ENCODE measurements at regions not wholly inside any gene's neighbourhood (a gene's known extent, or its start where the extent isn't known, plus 50 kb on each side); places are given as distances from the start of the nearest gene placed in this dataset.

DNA sequence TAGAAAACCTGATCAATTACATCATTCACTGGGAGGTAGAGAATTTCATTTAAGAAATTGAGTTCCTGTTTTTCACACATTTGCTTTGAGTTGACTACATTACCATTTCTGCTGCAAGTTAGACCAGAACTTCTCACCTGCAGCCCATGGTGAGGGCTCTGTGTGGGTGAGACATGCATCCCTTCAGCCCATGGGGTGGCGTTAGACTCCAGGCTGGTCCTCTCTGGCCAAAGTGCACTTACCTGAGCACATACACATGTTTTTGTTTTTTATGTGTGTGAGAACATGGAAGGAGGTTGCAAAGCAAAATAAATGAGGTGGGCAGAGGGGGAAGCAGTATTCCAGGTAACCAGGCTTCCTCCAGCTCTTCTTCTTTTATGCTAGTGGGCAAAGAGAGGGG is 470.2 kb downstream of the PMP22 start:
- no peak overlapping the region for H3K4me3 Mint-ChIP-seq
- H3K27me3 Mint-ChIP-seq (ENCODE audit: low read depth) = no peaks in the 10 kb centered on the region
- ChIA-PET CTCF (interaction anchor here (0.6 kb wide), 1 partner anchor 386 kb away, joined by 6 read pairs; no protein-coding TSS in a partner anchor), POLR2A (no interaction called here)
- H3K36me3 Mint-ChIP-seq = no peaks in the 10 kb centered on the region
- no peak overlapping the region for H3K27ac Mint-ChIP-seq
- H3K9me3 Mint-ChIP-seq = peaks cover 7% of the 10 kb centered on the region
- TF ChIP-seq GRHL2 (CRISPR knock-in tag; IDR thresholded peaks at IDR 0.05; ENCODE audit: insufficient replicate concordance, severe bottlenecking) = no peak
- no peak for TF ChIP-seq SMAD3 (CRISPR knock-in tag; IDR thresholded peaks at IDR 0.05; ENCODE audit: borderline replicate concordance)
- TF ChIP-seq NFE2L1 (CRISPR knock-in tag; IDR thresholded peaks at IDR 0.05) = no peak
- H3K4me1 Mint-ChIP-seq = peaks cover 22% of the 10 kb centered on the region
- ATAC-seq = no peak
- no peak for DNase-seq (ENCODE audit: low spot score)

DNA sequence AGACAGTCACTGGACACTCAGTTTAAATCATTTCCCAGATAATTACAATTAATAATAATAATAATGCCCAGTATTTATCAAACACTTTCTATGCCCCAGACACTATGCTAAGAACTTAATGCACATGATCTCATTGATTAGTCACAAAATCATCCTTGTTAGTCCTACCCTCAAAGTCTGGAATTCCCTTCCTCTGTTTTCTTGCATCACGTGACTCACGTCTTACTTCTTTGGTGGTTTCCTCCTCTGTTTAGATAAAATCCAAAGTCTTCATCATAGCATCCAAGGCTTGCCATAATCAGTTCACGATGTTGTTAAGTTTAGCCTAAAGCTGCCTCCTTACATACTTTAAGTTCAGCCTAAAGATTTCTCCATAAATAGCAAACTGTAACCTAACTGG is 471.9 kb downstream of the PMP22 start:
- Mint-ChIP-seq H3K4me1 (peaks cover 22% of the 10 kb centered on the region), H3K27ac (no peak overlapping the region), H3K36me3 (no peaks in the 10 kb centered on the region), H3K4me3 (no peak overlapping the region), H3K9me3 (no peaks in the 10 kb centered on the region), H3K27me3 (ENCODE audit: low read depth) (no peaks in the 10 kb centered on the region)
- no peak for ATAC-seq
- POLR2A ChIA-PET = no interaction called here
- CTCF ChIA-PET = no interaction called here
- TF ChIP-seq, protein P1, sequence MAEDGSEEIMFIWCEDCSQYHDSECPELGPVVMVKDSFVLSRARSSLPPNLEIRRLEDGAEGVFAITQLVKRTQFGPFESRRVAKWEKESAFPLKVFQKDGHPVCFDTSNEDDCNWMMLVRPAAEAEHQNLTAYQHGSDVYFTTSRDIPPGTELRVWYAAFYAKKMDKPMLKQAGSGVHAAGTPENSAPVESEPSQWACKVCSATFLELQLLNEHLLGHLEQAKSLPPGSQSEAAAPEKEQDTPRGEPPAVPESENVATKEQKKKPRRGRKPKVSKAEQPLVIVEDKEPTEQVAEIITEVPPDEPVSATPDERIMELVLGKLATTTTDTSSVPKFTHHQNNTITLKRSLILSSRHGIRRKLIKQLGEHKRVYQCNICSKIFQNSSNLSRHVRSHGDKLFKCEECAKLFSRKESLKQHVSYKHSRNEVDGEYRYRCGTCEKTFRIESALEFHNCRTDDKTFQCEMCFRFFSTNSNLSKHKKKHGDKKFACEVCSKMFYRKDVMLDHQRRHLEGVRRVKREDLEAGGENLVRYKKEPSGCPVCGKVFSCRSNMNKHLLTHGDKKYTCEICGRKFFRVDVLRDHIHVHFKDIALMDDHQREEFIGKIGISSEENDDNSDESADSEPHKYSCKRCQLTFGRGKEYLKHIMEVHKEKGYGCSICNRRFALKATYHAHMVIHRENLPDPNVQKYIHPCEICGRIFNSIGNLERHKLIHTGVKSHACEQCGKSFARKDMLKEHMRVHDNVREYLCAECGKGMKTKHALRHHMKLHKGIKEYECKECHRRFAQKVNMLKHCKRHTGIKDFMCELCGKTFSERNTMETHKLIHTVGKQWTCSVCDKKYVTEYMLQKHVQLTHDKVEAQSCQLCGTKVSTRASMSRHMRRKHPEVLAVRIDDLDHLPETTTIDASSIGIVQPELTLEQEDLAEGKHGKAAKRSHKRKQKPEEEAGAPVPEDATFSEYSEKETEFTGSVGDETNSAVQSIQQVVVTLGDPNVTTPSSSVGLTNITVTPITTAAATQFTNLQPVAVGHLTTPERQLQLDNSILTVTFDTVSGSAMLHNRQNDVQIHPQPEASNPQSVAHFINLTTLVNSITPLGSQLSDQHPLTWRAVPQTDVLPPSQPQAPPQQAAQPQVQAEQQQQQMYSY (CRISPR knock-in tag; IDR thresholded peaks at IDR 0.05) = no peak
- TF ChIP-seq ZBTB21 (CRISPR knock-in tag; IDR thresholded peaks at IDR 0.05; ENCODE audit: borderline replicate concordance) = no peak
- TF ChIP-seq NFE2L1 (CRISPR knock-in tag; IDR thresholded peaks at IDR 0.05) = no peak
- TF ChIP-seq IRF2 (CRISPR knock-in tag; IDR thresholded peaks at IDR 0.05; ENCODE audit: borderline replicate concordance, low read depth) = no peak
- TF ChIP-seq, protein P2, sequence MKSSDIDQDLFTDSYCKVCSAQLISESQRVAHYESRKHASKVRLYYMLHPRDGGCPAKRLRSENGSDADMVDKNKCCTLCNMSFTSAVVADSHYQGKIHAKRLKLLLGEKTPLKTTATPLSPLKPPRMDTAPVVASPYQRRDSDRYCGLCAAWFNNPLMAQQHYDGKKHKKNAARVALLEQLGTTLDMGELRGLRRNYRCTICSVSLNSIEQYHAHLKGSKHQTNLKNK (CRISPR knock-in tag; IDR thresholded peaks at IDR 0.05) = no peak
- TF ChIP-seq MYBL2 (CRISPR knock-in tag; IDR thresholded peaks at IDR 0.05) = no peak
- TF ChIP-seq, protein P3, sequence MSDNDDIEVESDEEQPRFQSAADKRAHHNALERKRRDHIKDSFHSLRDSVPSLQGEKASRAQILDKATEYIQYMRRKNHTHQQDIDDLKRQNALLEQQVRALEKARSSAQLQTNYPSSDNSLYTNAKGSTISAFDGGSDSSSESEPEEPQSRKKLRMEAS (CRISPR knock-in tag; IDR thresholded peaks at IDR 0.05) = no peak
- TF ChIP-seq, protein P4, sequence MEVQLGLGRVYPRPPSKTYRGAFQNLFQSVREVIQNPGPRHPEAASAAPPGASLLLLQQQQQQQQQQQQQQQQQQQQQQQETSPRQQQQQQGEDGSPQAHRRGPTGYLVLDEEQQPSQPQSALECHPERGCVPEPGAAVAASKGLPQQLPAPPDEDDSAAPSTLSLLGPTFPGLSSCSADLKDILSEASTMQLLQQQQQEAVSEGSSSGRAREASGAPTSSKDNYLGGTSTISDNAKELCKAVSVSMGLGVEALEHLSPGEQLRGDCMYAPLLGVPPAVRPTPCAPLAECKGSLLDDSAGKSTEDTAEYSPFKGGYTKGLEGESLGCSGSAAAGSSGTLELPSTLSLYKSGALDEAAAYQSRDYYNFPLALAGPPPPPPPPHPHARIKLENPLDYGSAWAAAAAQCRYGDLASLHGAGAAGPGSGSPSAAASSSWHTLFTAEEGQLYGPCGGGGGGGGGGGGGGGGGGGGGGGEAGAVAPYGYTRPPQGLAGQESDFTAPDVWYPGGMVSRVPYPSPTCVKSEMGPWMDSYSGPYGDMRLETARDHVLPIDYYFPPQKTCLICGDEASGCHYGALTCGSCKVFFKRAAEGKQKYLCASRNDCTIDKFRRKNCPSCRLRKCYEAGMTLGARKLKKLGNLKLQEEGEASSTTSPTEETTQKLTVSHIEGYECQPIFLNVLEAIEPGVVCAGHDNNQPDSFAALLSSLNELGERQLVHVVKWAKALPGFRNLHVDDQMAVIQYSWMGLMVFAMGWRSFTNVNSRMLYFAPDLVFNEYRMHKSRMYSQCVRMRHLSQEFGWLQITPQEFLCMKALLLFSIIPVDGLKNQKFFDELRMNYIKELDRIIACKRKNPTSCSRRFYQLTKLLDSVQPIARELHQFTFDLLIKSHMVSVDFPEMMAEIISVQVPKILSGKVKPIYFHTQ (CRISPR knock-in tag; IDR thresholded peaks at IDR 0.05) = no peak
- TF ChIP-seq, protein P5, sequence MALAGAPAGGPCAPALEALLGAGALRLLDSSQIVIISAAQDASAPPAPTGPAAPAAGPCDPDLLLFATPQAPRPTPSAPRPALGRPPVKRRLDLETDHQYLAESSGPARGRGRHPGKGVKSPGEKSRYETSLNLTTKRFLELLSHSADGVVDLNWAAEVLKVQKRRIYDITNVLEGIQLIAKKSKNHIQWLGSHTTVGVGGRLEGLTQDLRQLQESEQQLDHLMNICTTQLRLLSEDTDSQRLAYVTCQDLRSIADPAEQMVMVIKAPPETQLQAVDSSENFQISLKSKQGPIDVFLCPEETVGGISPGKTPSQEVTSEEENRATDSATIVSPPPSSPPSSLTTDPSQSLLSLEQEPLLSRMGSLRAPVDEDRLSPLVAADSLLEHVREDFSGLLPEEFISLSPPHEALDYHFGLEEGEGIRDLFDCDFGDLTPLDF (CRISPR knock-in tag; IDR thresholded peaks at IDR 0.05) = no peak
- no peak for TF ChIP-seq ZNF232 (CRISPR knock-in tag; IDR thresholded peaks at IDR 0.05)
- no peak for DNase-seq (ENCODE audit: low spot score)

DNA sequence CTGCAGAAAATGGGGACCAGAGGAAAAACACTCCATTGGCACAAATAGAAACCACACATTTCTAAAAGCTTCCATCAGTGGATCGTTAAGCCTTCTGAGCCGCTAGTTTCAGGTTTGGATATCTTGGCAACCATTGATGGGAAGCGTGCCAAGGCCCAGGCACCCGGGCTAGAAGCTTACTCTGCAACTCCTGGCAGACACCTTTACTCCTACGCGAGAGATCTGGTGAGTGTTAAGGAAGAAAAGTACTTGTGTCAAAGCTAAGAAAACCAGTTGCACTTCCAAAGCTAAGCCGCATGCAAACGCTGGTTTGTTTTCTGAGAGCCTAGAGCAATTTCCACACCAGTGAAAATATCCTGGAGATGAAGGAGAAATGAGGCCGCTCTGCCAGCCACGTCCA is 472.4 kb downstream of the PMP22 start:
- no peak for DNase-seq (ENCODE audit: low spot score)
- Mint-ChIP-seq H3K27me3 (ENCODE audit: low read depth) (no peaks in the 10 kb centered on the region), H3K36me3 (no peaks in the 10 kb centered on the region), H3K27ac (no peak overlapping the region), H3K4me1 (peaks cover 22% of the 10 kb centered on the region), H3K9me3 (no peaks in the 10 kb centered on the region), H3K4me3 (no peak overlapping the region)
- ChIA-PET CTCF (no interaction called here), POLR2A (no interaction called here)
- no peak for ATAC-seq
- no peak for TF ChIP-seq ZNF121 (CRISPR knock-in tag; IDR thresholded peaks at IDR 0.05)
- TF ChIP-seq, protein P6, sequence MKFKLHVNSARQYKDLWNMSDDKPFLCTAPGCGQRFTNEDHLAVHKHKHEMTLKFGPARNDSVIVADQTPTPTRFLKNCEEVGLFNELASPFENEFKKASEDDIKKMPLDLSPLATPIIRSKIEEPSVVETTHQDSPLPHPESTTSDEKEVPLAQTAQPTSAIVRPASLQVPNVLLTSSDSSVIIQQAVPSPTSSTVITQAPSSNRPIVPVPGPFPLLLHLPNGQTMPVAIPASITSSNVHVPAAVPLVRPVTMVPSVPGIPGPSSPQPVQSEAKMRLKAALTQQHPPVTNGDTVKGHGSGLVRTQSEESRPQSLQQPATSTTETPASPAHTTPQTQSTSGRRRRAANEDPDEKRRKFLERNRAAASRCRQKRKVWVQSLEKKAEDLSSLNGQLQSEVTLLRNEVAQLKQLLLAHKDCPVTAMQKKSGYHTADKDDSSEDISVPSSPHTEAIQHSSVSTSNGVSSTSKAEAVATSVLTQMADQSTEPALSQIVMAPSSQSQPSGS (CRISPR knock-in tag; IDR thresholded peaks at IDR 0.05; ENCODE audit: borderline replicate concordance, low read depth) = no peak
- TF ChIP-seq, protein P2 (CRISPR knock-in tag; IDR thresholded peaks at IDR 0.05) = no peak
- TF ChIP-seq, protein P7, sequence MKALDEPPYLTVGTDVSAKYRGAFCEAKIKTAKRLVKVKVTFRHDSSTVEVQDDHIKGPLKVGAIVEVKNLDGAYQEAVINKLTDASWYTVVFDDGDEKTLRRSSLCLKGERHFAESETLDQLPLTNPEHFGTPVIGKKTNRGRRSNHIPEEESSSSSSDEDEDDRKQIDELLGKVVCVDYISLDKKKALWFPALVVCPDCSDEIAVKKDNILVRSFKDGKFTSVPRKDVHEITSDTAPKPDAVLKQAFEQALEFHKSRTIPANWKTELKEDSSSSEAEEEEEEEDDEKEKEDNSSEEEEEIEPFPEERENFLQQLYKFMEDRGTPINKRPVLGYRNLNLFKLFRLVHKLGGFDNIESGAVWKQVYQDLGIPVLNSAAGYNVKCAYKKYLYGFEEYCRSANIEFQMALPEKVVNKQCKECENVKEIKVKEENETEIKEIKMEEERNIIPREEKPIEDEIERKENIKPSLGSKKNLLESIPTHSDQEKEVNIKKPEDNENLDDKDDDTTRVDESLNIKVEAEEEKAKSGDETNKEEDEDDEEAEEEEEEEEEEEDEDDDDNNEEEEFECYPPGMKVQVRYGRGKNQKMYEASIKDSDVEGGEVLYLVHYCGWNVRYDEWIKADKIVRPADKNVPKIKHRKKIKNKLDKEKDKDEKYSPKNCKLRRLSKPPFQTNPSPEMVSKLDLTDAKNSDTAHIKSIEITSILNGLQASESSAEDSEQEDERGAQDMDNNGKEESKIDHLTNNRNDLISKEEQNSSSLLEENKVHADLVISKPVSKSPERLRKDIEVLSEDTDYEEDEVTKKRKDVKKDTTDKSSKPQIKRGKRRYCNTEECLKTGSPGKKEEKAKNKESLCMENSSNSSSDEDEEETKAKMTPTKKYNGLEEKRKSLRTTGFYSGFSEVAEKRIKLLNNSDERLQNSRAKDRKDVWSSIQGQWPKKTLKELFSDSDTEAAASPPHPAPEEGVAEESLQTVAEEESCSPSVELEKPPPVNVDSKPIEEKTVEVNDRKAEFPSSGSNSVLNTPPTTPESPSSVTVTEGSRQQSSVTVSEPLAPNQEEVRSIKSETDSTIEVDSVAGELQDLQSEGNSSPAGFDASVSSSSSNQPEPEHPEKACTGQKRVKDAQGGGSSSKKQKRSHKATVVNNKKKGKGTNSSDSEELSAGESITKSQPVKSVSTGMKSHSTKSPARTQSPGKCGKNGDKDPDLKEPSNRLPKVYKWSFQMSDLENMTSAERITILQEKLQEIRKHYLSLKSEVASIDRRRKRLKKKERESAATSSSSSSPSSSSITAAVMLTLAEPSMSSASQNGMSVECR (CRISPR knock-in tag; IDR thresholded peaks at IDR 0.05; ENCODE audit: borderline replicate concordance) = no peak
- no peak for TF ChIP-seq IRF2 (CRISPR knock-in tag; IDR thresholded peaks at IDR 0.05; ENCODE audit: borderline replicate concordance, low read depth)
- TF ChIP-seq NFATC4 (CRISPR knock-in tag; IDR thresholded peaks at IDR 0.05) = no peak
- no peak for TF ChIP-seq ZNF232 (CRISPR knock-in tag; IDR thresholded peaks at IDR 0.05)
- TF ChIP-seq MXD4 (CRISPR knock-in tag; IDR thresholded peaks at IDR 0.05; ENCODE audit: borderline replicate concordance) = no peak

All from WTC11 (cell line).